ENCODE measurements at regions not wholly inside any gene's neighbourhood (a gene's known extent, or its start where the extent isn't known, plus 50 kb on each side); places are given as distances from the start of the nearest gene placed in this dataset.

DNA sequence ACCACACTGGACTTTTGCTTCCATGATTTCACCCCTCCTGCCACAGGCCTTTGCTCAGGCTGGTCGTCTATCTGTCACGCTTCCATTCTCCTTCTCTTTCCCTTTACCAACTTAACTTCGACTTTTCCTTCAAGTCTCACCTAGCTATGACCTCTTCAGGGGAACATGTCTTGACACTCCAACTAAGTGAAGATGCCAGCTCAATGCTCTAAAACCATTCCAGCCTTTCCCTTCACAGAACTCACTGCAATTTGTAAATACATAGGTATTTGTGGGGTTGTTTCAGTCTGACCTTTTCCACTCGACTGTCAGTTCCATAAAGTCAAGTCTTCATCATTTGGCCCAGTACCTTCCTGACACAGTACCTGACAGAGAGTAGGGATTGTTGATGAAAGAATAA, 358.6 kb upstream of the CAMK1G start:
- TF ChIP-seq POLR2AphosphoS5 (IDR thresholded peaks at IDR 0.05; ENCODE audit: low read depth, low read length) (no peak), POLR2A (IDR thresholded peaks at IDR 0.05; ENCODE audit: low read depth, low read length) (no peak), TAF1 (IDR thresholded peaks at IDR 0.05; ENCODE audit: borderline replicate concordance, low read depth, low read length) (no peak)

Data from GM12892 (cell line).